Spleen (tissue), 11 donors: ENCODE measurements at regions not wholly inside any gene's neighbourhood (a gene's known extent, or its start where the extent isn't known, plus 50 kb on each side); places are given as distances from the start of the nearest gene placed in this dataset.

Experiments used
- DNase-seq: peaks from one replicate; pipeline ENCODE4 v3.0.0-alpha.2; 2020
- H3K27ac ChIP-seq, 8 donors: fragments of 200-600 bp; sonication (generic) in 7 of 8; 1 replicate in 4 of 8; 2 replicates in 4 of 8; pipeline versions ENCODE4 v1.5.0 to v1.8.0; 2016 to 2021; ENCODE audit warnings: inconsistent platforms in 4 of 8, mild to moderate bottlenecking in 4 of 8, moderate library complexity in 1 of 8
- H3K27me3 ChIP-seq, 7 donors: fragments of 200-600 bp; sonication (generic) in 6 of 7; replicated peaks in 1 of 7; 1 replicate in 4 of 7; 2 replicates in 3 of 7; pipeline versions ENCODE4 v1.5.0 to v1.8.0; 2016 to 2021; ENCODE audit warnings: inconsistent platforms in 3 of 7, mild to moderate bottlenecking in 1 of 7
- H3K36me3 ChIP-seq, 6 donors: fragments of 200-600 bp; sonication (generic) in 5 of 6; 1 replicate in 4 of 6; 2 replicates in 2 of 6; pipeline versions ENCODE4 v1.5.0 to v1.8.0; 2016 to 2021; ENCODE audit warnings: inconsistent platforms in 2 of 6
- H3K4me1 ChIP-seq, 6 donors: fragments of 200-600 bp; sonication (generic) in 5 of 6; 1 replicate in 3 of 6; 2 replicates in 3 of 6; pipeline versions ENCODE4 v1.5.0 to v1.8.0; 2016 to 2021; ENCODE audit warnings: inconsistent platforms in 3 of 6
- H3K4me3 ChIP-seq, 8 donors: fragments of 200-600 bp; sonication (generic) in 7 of 8; 1 replicate in 4 of 8; 2 replicates in 4 of 8; pipeline versions ENCODE4 v1.5.0 to v1.8.0; 2016 to 2021; ENCODE audit warnings: inconsistent platforms in 4 of 8, mild to moderate bottlenecking in 4 of 8, moderate library complexity in 2 of 8
- H3K9me3 ChIP-seq, 8 donors: fragments of 200-600 bp; sonication (generic) in 7 of 8; 1 replicate in 4 of 8; 2 replicates in 4 of 8; pipeline versions ENCODE4 v1.5.0 to v1.8.0; 2016 to 2021; ENCODE audit warnings: inconsistent platforms in 4 of 8
- POLR2A ChIP-seq, 3 donors: fragments of 450-650 bp; IDR thresholded peaks; one replicate each; pipeline ENCODE4 v1.5.1; 2017; ENCODE audit warnings: antibody characterized with exemption in 3 of 3, mild to moderate bottlenecking in 1 of 3
- POLR2AphosphoS5 ChIP-seq, 3 donors: sonication (generic); formaldehyde crosslinking; IDR thresholded peaks; one replicate each; pipeline ENCODE4 v1.5.1; 2017; ENCODE audit warnings: antibody characterized with exemption in 3 of 3
- WGBS, 5 donors: extraction: QIAGEN DNeasy Blood & Tissue Kit in 3 of 5; methylation state at CpG; one replicate each; pipeline versions ENCODE4 v1.1.5 to v1.1.7; 2013 to 2018; 5-methylcytosine and 5-hydroxymethylcytosine counted together
- intact Hi-C: fragments of 100-400 bp; cut with DNase I; formaldehyde crosslinking; loops from one replicate; pipeline ENCODE4 v1.15.0; 2023; ENCODE audit warnings: low total_unique reads
- TF ChIP-seq, protein P1 (sequence below), 11 experiments: fragments of 200-600 bp in 7 of 11; fragments of 450-650 bp in 4 of 11; sonication (generic) in 4 of 11; IDR thresholded peaks in 8 of 11; conservative IDR thresholded peaks in 3 of 11; 1 replicate in 7 of 11; 2 replicates in 4 of 11; pipeline versions ENCODE4 v1.4.0 to v1.8.0; 2016 to 2021; ENCODE audit warnings: antibody characterized with exemption in 11 of 11, inconsistent platforms in 4 of 11, mild to moderate bottlenecking in 1 of 11
- donor health status: healthy with polysubstance abuse.
- donor health status: DM: no; HTN: no; CAD: no; lungs with moderate emphysema.
- donor health status: DM: no; HTN: no; CAD: no.
- donor health status: Bipolar disorder and iron deficiency.
- donor health status: healthy.
- donor health status: DM: no; HTN: no; CAD: no.
- donor health status: DM: yes; HTN: yes; CAD: no.

DNA sequence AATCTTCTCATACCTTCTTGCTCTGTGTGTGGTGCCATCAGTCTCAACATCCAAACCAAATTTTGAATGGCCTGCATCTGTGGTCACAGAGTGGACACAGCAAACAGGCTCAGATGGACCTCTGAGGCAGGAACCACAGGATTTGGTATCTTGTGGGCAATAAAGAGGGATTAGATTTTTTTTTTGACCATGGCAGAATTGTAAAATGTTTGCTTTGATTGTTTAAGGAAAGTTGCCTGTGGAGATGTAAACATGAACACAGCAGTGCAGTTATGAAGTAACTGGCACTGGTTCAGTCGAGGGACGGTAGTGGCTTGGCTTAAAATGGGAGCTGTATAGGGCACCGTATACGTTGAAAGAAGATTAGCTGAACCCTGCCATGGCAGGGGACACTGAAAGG, 464.7 kb downstream of the SH2D4B start:
- DNase-seq: no peak
- intact Hi-C loops: no loop called here

DNA sequence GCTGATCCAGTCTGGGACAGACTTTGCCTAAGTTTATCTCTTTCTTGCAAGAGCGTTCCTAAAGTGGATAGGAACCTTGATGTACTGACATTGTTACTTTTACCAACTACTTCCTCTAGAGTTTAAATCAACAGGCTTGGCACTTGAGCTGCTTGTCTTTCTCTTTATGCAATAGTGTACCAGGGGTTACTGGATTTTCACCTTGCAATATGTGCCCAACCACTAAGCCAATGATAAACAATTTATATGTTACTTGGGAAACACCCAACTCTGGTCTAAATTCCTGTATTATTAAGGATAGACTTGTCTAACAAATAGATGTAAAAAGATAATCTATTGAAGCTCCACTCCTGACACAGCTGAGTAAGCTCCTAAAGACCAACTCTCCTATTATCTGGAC, 470.2 kb downstream of the SH2D4B start:
- H3K4me1 ChIP-seq: no peaks in the 10 kb centered on the region
- H3K27ac ChIP-seq: no peak overlapping the region
- no peaks in the 10 kb centered on the region for H3K9me3 ChIP-seq
- DNase-seq: no peak
- 65 to 90% (median 82%) methylated on average over 1 of the region's 1 CpG for WGBS, 5 donors
- intact Hi-C loops: no loop called here
- no peak for TF ChIP-seq POLR2AphosphoS5 (IDR thresholded peaks at IDR 0.05)
- TF ChIP-seq POLR2A (IDR thresholded peaks at IDR 0.05): no peak
- TF ChIP-seq, protein P1, sequence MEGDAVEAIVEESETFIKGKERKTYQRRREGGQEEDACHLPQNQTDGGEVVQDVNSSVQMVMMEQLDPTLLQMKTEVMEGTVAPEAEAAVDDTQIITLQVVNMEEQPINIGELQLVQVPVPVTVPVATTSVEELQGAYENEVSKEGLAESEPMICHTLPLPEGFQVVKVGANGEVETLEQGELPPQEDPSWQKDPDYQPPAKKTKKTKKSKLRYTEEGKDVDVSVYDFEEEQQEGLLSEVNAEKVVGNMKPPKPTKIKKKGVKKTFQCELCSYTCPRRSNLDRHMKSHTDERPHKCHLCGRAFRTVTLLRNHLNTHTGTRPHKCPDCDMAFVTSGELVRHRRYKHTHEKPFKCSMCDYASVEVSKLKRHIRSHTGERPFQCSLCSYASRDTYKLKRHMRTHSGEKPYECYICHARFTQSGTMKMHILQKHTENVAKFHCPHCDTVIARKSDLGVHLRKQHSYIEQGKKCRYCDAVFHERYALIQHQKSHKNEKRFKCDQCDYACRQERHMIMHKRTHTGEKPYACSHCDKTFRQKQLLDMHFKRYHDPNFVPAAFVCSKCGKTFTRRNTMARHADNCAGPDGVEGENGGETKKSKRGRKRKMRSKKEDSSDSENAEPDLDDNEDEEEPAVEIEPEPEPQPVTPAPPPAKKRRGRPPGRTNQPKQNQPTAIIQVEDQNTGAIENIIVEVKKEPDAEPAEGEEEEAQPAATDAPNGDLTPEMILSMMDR (IDR thresholded peaks at IDR 0.05 in 8 of 11, conservative IDR thresholded peaks at IDR 0.05 in 3 of 11): no peak
- H3K36me3 ChIP-seq: no peaks in the 10 kb centered on the region
- no peak overlapping the region for H3K4me3 ChIP-seq
- H3K27me3 ChIP-seq: no peaks in the 10 kb centered on the region

More for the DNA sequence above, 464.7 kb downstream of the SH2D4B start:
- no peaks in the 10 kb centered on the region for H3K36me3 ChIP-seq
- no peak overlapping the region for H3K4me3 ChIP-seq
- no peaks in the 10 kb centered on the region for H3K27me3 ChIP-seq
- WGBS, 5 donors: 63 to 93% (median 75%) methylated on average over 4 of the region's 4 CpGs
- no peak overlapping the region for H3K27ac ChIP-seq
- TF ChIP-seq, protein P1 (IDR thresholded peaks at IDR 0.05 in 8 of 11, conservative IDR thresholded peaks at IDR 0.05 in 3 of 11): no peak
- TF ChIP-seq POLR2A (IDR thresholded peaks at IDR 0.05): no peak
- TF ChIP-seq POLR2AphosphoS5 (IDR thresholded peaks at IDR 0.05): no peak
- no peaks in the 10 kb centered on the region for H3K4me1 ChIP-seq
- H3K9me3 ChIP-seq: no peaks in the 10 kb centered on the region

DNA sequence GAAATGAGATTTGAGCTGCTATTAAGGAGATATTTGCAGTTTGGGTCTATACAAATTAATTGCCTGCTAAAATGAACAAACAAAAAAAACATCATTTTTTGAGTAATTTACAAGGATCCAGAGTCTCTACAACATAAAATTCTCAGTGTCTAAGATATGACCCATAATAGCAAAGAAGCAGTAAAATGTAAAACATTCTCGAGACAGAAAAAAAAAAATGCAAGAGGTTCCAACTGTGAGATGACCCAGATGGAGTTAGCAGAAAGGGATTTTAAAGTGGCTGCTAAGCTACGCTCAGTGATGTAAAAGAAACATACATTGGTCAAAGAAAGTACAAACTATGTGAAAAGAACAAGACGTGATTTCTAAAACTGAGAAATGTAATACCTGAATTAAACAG, 471.0 kb downstream of the SH2D4B start:
- intact Hi-C loops: no loop called here
- WGBS, 5 donors: 59 to 74% (median 71%) methylated on average over 3 of the region's 3 CpGs
- H3K9me3 ChIP-seq: no peaks in the 10 kb centered on the region
- no peak overlapping the region for H3K4me3 ChIP-seq
- DNase-seq: no peak
- no peaks in the 10 kb centered on the region for H3K36me3 ChIP-seq
- no peaks in the 10 kb centered on the region for H3K4me1 ChIP-seq
- no peaks in the 10 kb centered on the region for H3K27me3 ChIP-seq
- no peak overlapping the region for H3K27ac ChIP-seq
- TF ChIP-seq, protein P1 (IDR thresholded peaks at IDR 0.05 in 8 of 11, conservative IDR thresholded peaks at IDR 0.05 in 3 of 11): no peak
- TF ChIP-seq POLR2AphosphoS5 (IDR thresholded peaks at IDR 0.05) (no peak), POLR2A (IDR thresholded peaks at IDR 0.05) (no peak)

DNA sequence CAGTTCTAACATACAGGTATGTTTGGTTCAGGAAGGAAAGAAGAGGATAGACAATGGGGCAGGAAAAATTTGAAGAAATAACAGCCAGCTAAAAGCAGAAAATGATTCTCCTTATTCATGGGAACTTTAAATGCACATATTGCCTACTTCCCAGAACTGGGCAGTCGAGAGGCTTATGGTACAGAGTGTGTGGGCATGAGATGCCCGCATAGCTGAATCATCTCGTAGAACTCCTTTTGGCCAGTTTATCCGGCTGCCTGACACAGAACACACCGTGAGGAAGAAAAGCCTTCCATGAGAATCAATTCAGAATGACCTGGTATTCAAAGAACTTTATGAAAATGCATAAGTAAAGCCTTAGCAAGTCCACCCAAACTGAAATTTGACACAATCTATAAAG, 471.6 kb downstream of the SH2D4B start:
- Histone ChIP-seq H3K4me3 (no peak overlapping the region), H3K4me1 (no peaks in the 10 kb centered on the region), H3K36me3 (no peaks in the 10 kb centered on the region), H3K27me3 (no peaks in the 10 kb centered on the region), H3K9me3 (no peaks in the 10 kb centered on the region), H3K27ac (no peak overlapping the region)
- intact Hi-C loops: no loop called here
- DNase-seq: no peak
- TF ChIP-seq POLR2AphosphoS5 (IDR thresholded peaks at IDR 0.05) (no peak), POLR2A (IDR thresholded peaks at IDR 0.05) (no peak)
- TF ChIP-seq, protein P1 (IDR thresholded peaks at IDR 0.05 in 8 of 11, conservative IDR thresholded peaks at IDR 0.05 in 3 of 11): no peak
- 85 to 91% (median 86%) methylated on average over 5 of the region's 5 CpGs for WGBS, 5 donors
